Transverse colon (tissue), 4 donors: ENCODE measurements at regions not wholly inside any gene's neighbourhood (a gene's known extent, or its start where the extent isn't known, plus 50 kb on each side); places are given as distances from the start of the nearest gene placed in this dataset.

Experiments used
- DNase-seq: peaks from one replicate; pipeline ENCODE4 v3.0.0-alpha.2; 2019
- H3K27ac ChIP-seq, 4 donors: fragments of 200-600 bp; sonication (generic); 2 replicates each; pipeline ENCODE4 v1.5.1; 2016 to 2018; ENCODE audit warnings: inconsistent platforms in 4 of 4
- H3K27me3 ChIP-seq: fragments of 200-600 bp; sonication (generic); 2 replicates; pipeline ENCODE4 v1.5.1; 2017; ENCODE audit warnings: inconsistent platforms
- H3K36me3 ChIP-seq, 4 donors: fragments of 200-600 bp; sonication (generic); 2 replicates each; pipeline ENCODE4 v1.5.1; 2017 to 2019; ENCODE audit warnings: inconsistent platforms in 4 of 4
- H3K4me1 ChIP-seq, 4 donors: fragments of 200-600 bp; sonication (generic); 2 replicates each; pipeline ENCODE4 v1.5.1; 2017 to 2020; ENCODE audit warnings: inconsistent platforms in 4 of 4
- H3K4me3 ChIP-seq, 4 donors: fragments of 200-600 bp; sonication (generic); 1 replicate in 1 of 4; 2 replicates in 3 of 4; pipeline versions ENCODE4 v1.5.1 to v1.6.1; 2017 to 2019; ENCODE audit warnings: inconsistent platforms in 4 of 4
- H3K9me3 ChIP-seq, 2 donors: fragments of 200-600 bp; sonication (generic); 2 replicates each; pipeline ENCODE4 v1.5.1; 2017 to 2019; ENCODE audit warnings: inconsistent platforms in 2 of 2
- CTCF ChIP-seq, 5 experiments: fragments of 200-600 bp in 3 of 5; fragments of 450-650 bp in 2 of 5; sonication (generic) in 3 of 5; IDR thresholded peaks; 1 replicate in 2 of 5; 2 replicates in 3 of 5; pipeline ENCODE4 v1.5.1; 2016 to 2017; ENCODE audit warnings: antibody characterized with exemption in 5 of 5, inconsistent platforms in 3 of 5, mild to moderate bottlenecking in 2 of 5, moderate library complexity in 1 of 5
- EP300 ChIP-seq: sonication (generic); formaldehyde crosslinking; IDR thresholded peaks from one replicate; pipeline ENCODE4 v1.6.1; 2017; ENCODE audit warnings: antibody characterized with exemption, low read depth
- POLR2A ChIP-seq: fragments of 450-650 bp; IDR thresholded peaks from one replicate; pipeline ENCODE4 v1.6.1; 2016; ENCODE audit warnings: antibody characterized with exemption, mild to moderate bottlenecking, moderate library complexity
- POLR2AphosphoS5 ChIP-seq, 3 donors: sonication (generic); formaldehyde crosslinking; IDR thresholded peaks; one replicate each; pipeline ENCODE4 v1.6.1; 2016; ENCODE audit warnings: antibody characterized with exemption in 3 of 3
- WGBS, 2 donors: methylation state at CpG; one replicate each; pipeline ENCODE4 v1.1.5; 2018; ENCODE audit warnings: low coverage in 1 of 2; 5-methylcytosine and 5-hydroxymethylcytosine counted together
- in situ Hi-C, 4 donors: fragments of 200-750 bp; cut with MboI; loops; one replicate each; pipeline versions ENCODE4 v1.15.0 to v1.15.1; 2017; ENCODE audit warnings: low sequenced_read_pairs in 3 of 4, low pct_ligation_motif_present in 1 of 4, low pct_unique_long_range_greater_than_20kb in 1 of 4
- intact Hi-C: fragments of 100-400 bp; cut with DNase I; formaldehyde crosslinking; loops from one replicate; pipeline ENCODE4 v1.15.1; 2023; ENCODE audit warnings: low total_unique reads

- H3K9me3 ChIP-seq = no peaks in the 10 kb centered on the region
- in situ Hi-C loops = no loop called here
Measured at GRCh38 chr22:46035742-46036557, 59.0 kb upstream of the WNT7B start.

GRCh38 chr22:46036558-46037408 lies 59.8 kb upstream of the WNT7B start:
- 34 to 67% methylated on average over 3 to 16 of the region's 18 CpGs for WGBS, 2 donors
- intact Hi-C loops = no loop called here
- no peaks in the 10 kb centered on the region for H3K36me3 ChIP-seq
- H3K4me3 ChIP-seq = peak overlapping the region; percentile 53 to 81 (median 70)
- peaks cover 0 to 19% (median 15%) of the 10 kb centered on the region in 4 donors for H3K4me1 ChIP-seq
- in situ Hi-C loops = no loop called here
- no peaks in the 10 kb centered on the region for H3K27me3 ChIP-seq
- DNase-seq = peak; percentile 59
- peak overlapping the region; percentile 91 to 98 (median 96) for H3K27ac ChIP-seq
- TF ChIP-seq EP300 (no peak), POLR2AphosphoS5 (IDR thresholded peaks at IDR 0.05) (no peak), CTCF (IDR thresholded peaks at IDR 0.05) (peak in 2 of 5 experiments; percentile 15 to 42)
- H3K9me3 ChIP-seq = no peaks in the 10 kb centered on the region

More at GRCh38 chr22:46035742-46036557, 59.0 kb upstream of the WNT7B start:
- peak; percentile 100 for DNase-seq
- 1% methylated on average over 27 of the region's 84 CpGs; no CpG with 5 or more reads in 1 of the 2 donors for WGBS, 2 donors
- H3K27ac ChIP-seq = peak overlapping the region; percentile 91 to 98 (median 96)
- TF ChIP-seq POLR2A (peak; percentile 97), POLR2AphosphoS5 (IDR thresholded peaks at IDR 0.05) (peak; percentile 97 to 99 (median 99)), CTCF (IDR thresholded peaks at IDR 0.05) (no peak)
- H3K4me1 ChIP-seq = peaks cover 0 to 19% (median 15%) of the 10 kb centered on the region in 4 donors
- H3K4me3 ChIP-seq = peak overlapping the region; percentile 53 to 81 (median 70)
- H3K27me3 ChIP-seq = no peaks in the 10 kb centered on the region
- no peaks in the 10 kb centered on the region for H3K36me3 ChIP-seq
- intact Hi-C loops = no loop called here

GRCh38 chr22:46038174-46038487 lies 61.2 kb upstream of the WNT7B start:
- no peak for DNase-seq
- H3K4me1 ChIP-seq = peaks cover 6 to 24% (median 21%) of the 10 kb centered on the region in 4 donors
- in situ Hi-C loops = no loop called here
- H3K4me3 ChIP-seq = no peak overlapping the region
- H3K27me3 ChIP-seq = no peaks in the 10 kb centered on the region
- no peaks in the 10 kb centered on the region for H3K9me3 ChIP-seq
- intact Hi-C loops = no loop called here
- H3K36me3 ChIP-seq = no peaks in the 10 kb centered on the region
- 86% methylated on average over 2 of the region's 2 CpGs; no CpG with 5 or more reads in 1 of the 2 donors for WGBS, 2 donors
- H3K27ac ChIP-seq = no peak overlapping the region
- TF ChIP-seq POLR2A (no peak), EP300 (no peak), CTCF (IDR thresholded peaks at IDR 0.05) (no peak), POLR2AphosphoS5 (IDR thresholded peaks at IDR 0.05) (no peak)
